ENCODE measurements at regions not wholly inside any gene's neighbourhood (a gene's known extent, or its start where the extent isn't known, plus 50 kb on each side); places are given as distances from the start of the nearest gene placed in this dataset.

DNA sequence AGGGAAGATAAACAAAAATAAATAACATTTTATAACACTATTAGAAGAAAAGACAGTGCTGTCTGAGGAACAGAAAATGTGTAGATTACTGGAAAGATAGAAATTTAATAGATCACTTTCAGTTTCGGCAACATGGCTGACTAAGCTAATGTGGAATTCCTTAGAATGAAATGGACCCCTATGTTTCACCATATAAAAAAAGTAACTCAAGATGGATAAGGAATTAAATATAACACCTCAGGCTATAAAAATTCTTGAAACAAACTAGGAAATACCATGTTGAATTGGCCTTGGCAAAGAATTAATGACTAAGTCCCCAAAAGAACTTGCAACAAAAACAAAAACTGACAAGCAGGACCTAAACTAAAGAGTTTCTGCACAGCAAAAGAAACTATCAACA lies 558.3 kb downstream of the CHSY3 start:
- H3K27ac ChIP-seq = no peak overlapping the region
- TF ChIP-seq, protein P1, sequence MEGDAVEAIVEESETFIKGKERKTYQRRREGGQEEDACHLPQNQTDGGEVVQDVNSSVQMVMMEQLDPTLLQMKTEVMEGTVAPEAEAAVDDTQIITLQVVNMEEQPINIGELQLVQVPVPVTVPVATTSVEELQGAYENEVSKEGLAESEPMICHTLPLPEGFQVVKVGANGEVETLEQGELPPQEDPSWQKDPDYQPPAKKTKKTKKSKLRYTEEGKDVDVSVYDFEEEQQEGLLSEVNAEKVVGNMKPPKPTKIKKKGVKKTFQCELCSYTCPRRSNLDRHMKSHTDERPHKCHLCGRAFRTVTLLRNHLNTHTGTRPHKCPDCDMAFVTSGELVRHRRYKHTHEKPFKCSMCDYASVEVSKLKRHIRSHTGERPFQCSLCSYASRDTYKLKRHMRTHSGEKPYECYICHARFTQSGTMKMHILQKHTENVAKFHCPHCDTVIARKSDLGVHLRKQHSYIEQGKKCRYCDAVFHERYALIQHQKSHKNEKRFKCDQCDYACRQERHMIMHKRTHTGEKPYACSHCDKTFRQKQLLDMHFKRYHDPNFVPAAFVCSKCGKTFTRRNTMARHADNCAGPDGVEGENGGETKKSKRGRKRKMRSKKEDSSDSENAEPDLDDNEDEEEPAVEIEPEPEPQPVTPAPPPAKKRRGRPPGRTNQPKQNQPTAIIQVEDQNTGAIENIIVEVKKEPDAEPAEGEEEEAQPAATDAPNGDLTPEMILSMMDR (IDR thresholded peaks at IDR 0.05) = no peak
- H3K4me1 ChIP-seq (ENCODE audit: control insufficient read depth in 1 of 2, insufficient read depth in 1 of 2, low read depth in 1 of 2, low read length in 1 of 2) = no peaks in the 10 kb centered on the region

DNA sequence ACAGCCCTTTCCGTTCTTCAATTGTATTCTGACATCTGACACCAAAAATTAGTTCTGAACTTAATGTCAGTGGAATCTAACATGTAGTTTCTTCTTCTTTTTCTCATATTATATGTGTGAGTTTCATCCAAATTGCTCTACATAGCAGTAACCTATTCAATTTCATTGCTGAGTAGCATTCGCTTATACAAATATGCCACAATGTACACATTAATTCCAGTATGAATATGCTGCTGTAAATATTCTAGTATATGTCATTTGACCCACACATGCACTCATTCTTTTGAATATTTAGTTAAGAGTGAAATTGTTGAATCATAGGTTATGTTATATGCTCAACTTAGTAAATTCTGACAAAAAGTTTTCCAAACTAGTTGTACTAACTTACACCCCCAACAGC lies 550.9 kb downstream of the CHSY3 start:
- no peaks in the 10 kb centered on the region for H3K27me3 ChIP-seq
- no peak overlapping the region for H3K27ac ChIP-seq
- H3K4me1 ChIP-seq (ENCODE audit: control insufficient read depth in 1 of 2, insufficient read depth in 1 of 2, low read depth in 1 of 2, low read length in 1 of 2) = no peaks in the 10 kb centered on the region
- TF ChIP-seq, protein P1 (IDR thresholded peaks at IDR 0.05) = no peak
- H3K36me3 ChIP-seq = no peaks in the 10 kb centered on the region
- H3K9me3 ChIP-seq = no peaks in the 10 kb centered on the region
- H3K4me3 ChIP-seq (ENCODE audit: low read depth in 1 of 2, low read length in 1 of 2) = no peak overlapping the region

More for the DNA sequence above, 558.3 kb downstream of the CHSY3 start:
- Histone ChIP-seq H3K4me3 (ENCODE audit: low read depth in 1 of 2, low read length in 1 of 2) (no peak overlapping the region), H3K36me3 (no peaks in the 10 kb centered on the region), H3K9me3 (no peaks in the 10 kb centered on the region), H3K27me3 (no peaks in the 10 kb centered on the region)

DNA sequence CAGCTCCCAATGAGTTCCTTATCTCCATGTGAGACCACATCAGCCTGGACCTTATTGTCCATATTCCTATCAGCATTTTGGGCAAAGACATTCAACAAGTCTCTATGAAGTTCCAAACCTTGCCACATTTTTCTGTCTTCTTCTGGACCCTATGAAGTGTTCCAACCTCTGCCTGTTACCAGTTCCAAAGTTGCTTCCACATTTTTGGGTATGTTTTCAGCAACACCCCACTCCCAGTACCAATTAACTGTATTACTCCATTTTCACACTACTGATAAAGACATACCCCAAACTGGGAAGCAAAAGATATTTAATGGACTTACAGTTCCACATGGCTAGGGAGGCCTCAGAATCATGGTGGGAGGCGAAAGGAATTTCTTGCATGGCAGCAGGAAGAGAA lies 548.5 kb downstream of the CHSY3 start:
- TF ChIP-seq, protein P1 (IDR thresholded peaks at IDR 0.05) = no peak
- no peaks in the 10 kb centered on the region for H3K4me1 ChIP-seq (ENCODE audit: control insufficient read depth in 1 of 2, insufficient read depth in 1 of 2, low read depth in 1 of 2, low read length in 1 of 2)
- H3K27ac ChIP-seq = no peak overlapping the region
- H3K4me3 ChIP-seq (ENCODE audit: low read depth in 1 of 2, low read length in 1 of 2) = no peak overlapping the region
- no peaks in the 10 kb centered on the region for H3K9me3 ChIP-seq
- no peaks in the 10 kb centered on the region for H3K36me3 ChIP-seq
- H3K27me3 ChIP-seq = no peaks in the 10 kb centered on the region

DNA sequence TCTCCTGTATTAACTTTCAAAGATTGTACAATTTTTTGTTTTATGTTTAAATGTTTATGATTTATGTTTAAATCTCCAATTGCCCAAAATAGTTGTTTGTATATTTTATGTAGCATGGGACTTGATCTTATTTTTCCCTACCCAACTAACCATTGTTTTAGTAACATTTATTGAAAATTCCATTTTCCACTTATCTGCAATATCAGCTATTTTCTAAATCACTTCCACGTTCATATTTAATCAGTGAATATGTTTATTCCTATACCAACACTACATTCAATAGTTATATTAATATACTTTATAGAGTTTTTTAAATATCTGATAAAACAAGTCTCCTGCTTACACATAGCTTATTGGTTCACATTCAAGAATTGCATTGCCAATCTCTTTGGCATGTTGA lies 532.2 kb downstream of the CHSY3 start:
- Histone ChIP-seq H3K4me3 (ENCODE audit: low read depth in 1 of 2, low read length in 1 of 2) (no peak overlapping the region), H3K27me3 (no peaks in the 10 kb centered on the region), H3K36me3 (no peaks in the 10 kb centered on the region), H3K27ac (no peak overlapping the region), H3K4me1 (ENCODE audit: control insufficient read depth in 1 of 2, insufficient read depth in 1 of 2, low read depth in 1 of 2, low read length in 1 of 2) (no peaks in the 10 kb centered on the region), H3K9me3 (no peaks in the 10 kb centered on the region)
- TF ChIP-seq, protein P1 (IDR thresholded peaks at IDR 0.05) = no peak

DNA sequence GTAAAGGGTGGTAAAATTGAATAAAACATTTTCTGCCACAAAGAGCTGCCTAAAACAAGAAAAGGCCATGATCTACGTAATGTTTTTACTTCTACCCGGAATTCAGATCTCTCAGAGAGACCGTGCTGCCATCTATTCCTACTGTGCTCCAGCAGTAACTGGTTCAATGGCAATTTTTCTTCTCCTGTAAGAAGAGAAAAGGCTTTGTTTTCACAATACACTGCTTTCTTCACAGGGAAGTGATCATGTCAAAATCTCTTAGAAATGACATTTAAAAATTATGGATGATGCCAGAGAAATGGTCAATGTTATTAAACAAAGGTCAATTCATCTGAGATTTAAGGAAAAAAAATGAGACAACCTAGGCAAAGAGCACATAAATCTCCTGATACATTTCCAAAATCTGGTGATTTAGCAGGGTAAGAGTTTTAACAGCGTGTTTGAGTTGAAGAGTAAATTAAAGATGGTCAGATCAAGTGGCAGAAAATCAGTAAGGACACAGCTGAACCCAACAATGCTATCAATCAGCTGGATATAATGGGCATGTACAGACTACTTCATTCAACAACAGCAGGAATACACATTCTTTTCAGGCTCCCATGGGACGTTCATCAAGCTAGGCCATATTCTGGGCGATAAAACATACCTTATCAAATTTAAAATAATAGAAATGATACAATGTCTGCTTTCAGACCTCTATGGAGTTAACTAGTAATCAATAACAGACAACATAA lies 523.1 kb downstream of the CHSY3 start:
- H3K9me3 ChIP-seq = no peaks in the 10 kb centered on the region
- no peak overlapping the region for H3K27ac ChIP-seq
- no peaks in the 10 kb centered on the region for H3K27me3 ChIP-seq
- H3K4me1 ChIP-seq (ENCODE audit: control insufficient read depth in 1 of 2, insufficient read depth in 1 of 2, low read depth in 1 of 2, low read length in 1 of 2) = no peaks in the 10 kb centered on the region
- H3K36me3 ChIP-seq = no peaks in the 10 kb centered on the region
- TF ChIP-seq, protein P1 (IDR thresholded peaks at IDR 0.05) = no peak
- no peak overlapping the region for H3K4me3 ChIP-seq (ENCODE audit: low read depth in 1 of 2, low read length in 1 of 2)

All from neutrophil (primary cell).